WTC11 (cell line): ENCODE measurements at regions not wholly inside any gene's neighbourhood (a gene's known extent, or its start where the extent isn't known, plus 50 kb on each side); places are given as distances from the start of the nearest gene placed in this dataset.
A peak's percentile ranks its signal among the peaks of the same experiment; 100 is the strongest.

ENCODE experiments used
- ATAC-seq: fragments of 200-7000 bp; cut with Tn5 transposase; 2 replicates; pipeline ENCODE4 v1.10.0; 2021; ENCODE audit warnings: mild to moderate bottlenecking, moderate library complexity
- CTCF ChIA-PET: fragments of 300-600 bp; sonication (Branson Sonifier 250); formaldehyde crosslinking; loops from one replicate; lab custom pipeline; 2021; ENCODE audit warnings: antibody characterized with exemption; lab: Charles Lee
- POLR2A ChIA-PET: fragments of 350-600 bp; sonication (Branson Sonifier 250); formaldehyde crosslinking; loops from one replicate; lab custom pipeline; 2021; ENCODE audit warnings: antibody characterized with exemption; lab: Charles Lee
- DNase-seq: peaks from one replicate; pipeline ENCODE4 v3.0.0; 2021; ENCODE audit warnings: low spot score
- H3K27ac Mint-ChIP-seq: 2 replicates; pipeline ENCODE4 v1.8.0; 2021; ENCODE audit warnings: mixed read lengths
- H3K27me3 Mint-ChIP-seq: 2 replicates; pipeline ENCODE4 v1.8.0; 2021; ENCODE audit warnings: low read depth, mild to moderate bottlenecking, moderate library complexity, mixed read lengths
- H3K36me3 Mint-ChIP-seq: 2 replicates; pipeline ENCODE4 v1.8.0; 2021; ENCODE audit warnings: mixed read lengths
- H3K4me1 Mint-ChIP-seq: 2 replicates; pipeline ENCODE4 v1.8.0; 2022; ENCODE audit warnings: mixed read lengths
- H3K4me3 Mint-ChIP-seq: 2 replicates; pipeline ENCODE4 v1.8.0; 2021; ENCODE audit warnings: mild to moderate bottlenecking, moderate library complexity, mixed read lengths
- H3K9me3 Mint-ChIP-seq: 2 replicates; pipeline ENCODE4 v1.8.0; 2021; ENCODE audit warnings: mixed read lengths
- AR ChIP-seq: fragments of 250-450 bp; sonication (Bioruptor Pico); IDR thresholded peaks from 2 replicates; pipeline ENCODE4 v1.9.0; 2021; ENCODE audit warnings: mild to moderate bottlenecking
- ESRRA ChIP-seq: sonication (generic); formaldehyde crosslinking; IDR thresholded peaks from 2 replicates; pipeline ENCODE4 v1.8.1; 2022; ENCODE audit warnings: mild to moderate bottlenecking, missing genetic modification reagents, borderline replicate concordance
- ETV6 ChIP-seq: sonication (generic); formaldehyde crosslinking; IDR thresholded peaks from 2 replicates; pipeline ENCODE4 v1.8.1; 2022; ENCODE audit warnings: mild to moderate bottlenecking, missing genetic modification reagents
- FOXJ3 ChIP-seq: sonication (generic); formaldehyde crosslinking; IDR thresholded peaks from 2 replicates; pipeline ENCODE4 v1.9.0; 2021; ENCODE audit warnings: missing genetic modification reagents, mild to moderate bottlenecking, borderline replicate concordance
- GRHL2 ChIP-seq: fragments of 250-450 bp; sonication (Bioruptor Pico); IDR thresholded peaks from 2 replicates; pipeline ENCODE4 v1.8.0; 2022; ENCODE audit warnings: mild to moderate bottlenecking, moderate library complexity; ENCODE audit not compliant: insufficient replicate concordance, severe bottlenecking
- GTF2I ChIP-seq: fragments of 250-450 bp; sonication (Bioruptor Pico); conservative IDR thresholded peaks from 2 replicates; pipeline ENCODE4 v1.4.0; 2021; ENCODE audit warnings: mild to moderate bottlenecking
- NFATC4 ChIP-seq: fragments of 250-450 bp; sonication (Bioruptor Pico); IDR thresholded peaks from 2 replicates; pipeline ENCODE4 v1.9.0; 2021; ENCODE audit warnings: mild to moderate bottlenecking
- SMAD4 ChIP-seq: sonication (generic); formaldehyde crosslinking; IDR thresholded peaks from 2 replicates; pipeline ENCODE4 v1.8.0; 2022; ENCODE audit warnings: mild to moderate bottlenecking, missing genetic modification reagents
- USF2 ChIP-seq: sonication (generic); formaldehyde crosslinking; IDR thresholded peaks from 2 replicates; pipeline ENCODE4 v1.8.1; 2023; ENCODE audit warnings: mild to moderate bottlenecking, missing genetic modification reagents, moderate library complexity
- ZBTB21 ChIP-seq: sonication (generic); formaldehyde crosslinking; IDR thresholded peaks from 2 replicates; pipeline ENCODE4 v1.8.1; 2023; ENCODE audit warnings: mild to moderate bottlenecking, missing genetic modification reagents, borderline replicate concordance
- ZNF121 ChIP-seq: sonication (generic); formaldehyde crosslinking; IDR thresholded peaks from 2 replicates; pipeline ENCODE4 v1.8.0; 2023; ENCODE audit warnings: missing genetic modification reagents
- ZNF281 ChIP-seq: sonication (generic); formaldehyde crosslinking; IDR thresholded peaks from 2 replicates; pipeline ENCODE4 v1.8.0; 2023; ENCODE audit warnings: mild to moderate bottlenecking, missing genetic modification reagents
- ZNF317 ChIP-seq: sonication (generic); formaldehyde crosslinking; IDR thresholded peaks from 2 replicates; pipeline ENCODE4 v1.8.1; 2023; ENCODE audit warnings: low read depth, mild to moderate bottlenecking, moderate library complexity, missing genetic modification reagents, borderline replicate concordance
- ZNF416 ChIP-seq: fragments of 250-450 bp; sonication (Bioruptor Pico); IDR thresholded peaks from 2 replicates; pipeline ENCODE4 v1.9.0; 2021; ENCODE audit warnings: mild to moderate bottlenecking, inconsistent platforms
- TF ChIP-seq, protein P1 (sequence below): fragments of 250-450 bp; sonication (Bioruptor Pico); conservative IDR thresholded peaks from 2 replicates; pipeline ENCODE4 v1.9.0; 2021; ENCODE audit warnings: mild to moderate bottlenecking
- TF ChIP-seq, protein P2 (sequence below): sonication (generic); formaldehyde crosslinking; conservative IDR thresholded peaks from 2 replicates; pipeline ENCODE4 v1.8.1; 2023; ENCODE audit warnings: mild to moderate bottlenecking, low read depth, missing genetic modification reagents, moderate library complexity

- H3K9me3 Mint-ChIP-seq: peaks cover 24% of the 10 kb centered on the region
Measured at GRCh38 chr7:405489-406211, 114.0 kb downstream of the PDGFA start.

DNA sequence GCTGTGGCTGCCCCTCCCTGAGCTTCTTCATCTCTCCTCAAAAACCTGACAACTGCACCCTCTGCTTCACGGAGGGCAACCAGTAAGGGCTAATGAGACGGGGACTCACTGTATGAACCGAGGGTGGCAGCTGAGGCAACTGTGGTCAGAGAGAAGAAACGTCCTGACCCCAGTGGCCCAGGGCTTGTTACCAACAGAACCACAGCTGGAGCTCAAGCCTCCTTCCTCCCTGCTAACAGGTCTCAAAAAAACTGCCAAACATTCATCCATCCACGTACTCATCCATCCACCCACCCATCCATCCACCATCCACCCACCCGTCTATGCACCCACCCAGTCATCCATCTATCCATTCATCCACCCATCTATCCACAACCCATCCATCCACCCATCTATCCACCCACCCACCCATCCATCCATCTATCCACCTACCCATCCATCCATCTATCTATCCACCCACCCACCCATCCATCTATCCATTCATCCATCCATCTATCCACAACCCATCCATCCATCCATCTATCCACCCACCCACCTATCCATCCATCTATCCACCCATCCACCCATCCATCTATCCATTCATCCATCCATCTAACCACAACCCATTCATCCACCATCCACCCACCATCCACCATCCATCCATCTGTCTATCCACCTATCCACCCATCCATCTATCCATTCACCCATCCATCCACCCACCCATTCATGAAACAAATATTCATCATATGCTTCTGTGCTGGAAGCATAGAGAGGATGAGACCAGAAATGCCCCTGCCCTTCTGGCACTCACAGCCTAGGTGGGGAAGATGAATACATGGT lies 111.7 kb downstream of the PDGFA start:
- ChIA-PET CTCF (no interaction called here), POLR2A (no interaction called here)
- Mint-ChIP-seq H3K4me3 (no peak overlapping the region), H3K36me3 (no peaks in the 10 kb centered on the region), H3K27me3 (peaks cover 3% of the 10 kb centered on the region; the same call in 1 of the 2 replicates), H3K9me3 (peaks cover 10% of the 10 kb centered on the region; the same call in 1 of the 2 replicates), H3K4me1 (peaks cover 6% of the 10 kb centered on the region), H3K27ac (no peak overlapping the region)
- ATAC-seq (no peak), DNase-seq (peak; percentile 4)
- no peak for TF ChIP-seq ETV6
- no peak for TF ChIP-seq ZBTB21 (CRISPR knock-in tag)
- no peak for TF ChIP-seq NFATC4 (CRISPR knock-in tag)
- TF ChIP-seq, protein P1, sequence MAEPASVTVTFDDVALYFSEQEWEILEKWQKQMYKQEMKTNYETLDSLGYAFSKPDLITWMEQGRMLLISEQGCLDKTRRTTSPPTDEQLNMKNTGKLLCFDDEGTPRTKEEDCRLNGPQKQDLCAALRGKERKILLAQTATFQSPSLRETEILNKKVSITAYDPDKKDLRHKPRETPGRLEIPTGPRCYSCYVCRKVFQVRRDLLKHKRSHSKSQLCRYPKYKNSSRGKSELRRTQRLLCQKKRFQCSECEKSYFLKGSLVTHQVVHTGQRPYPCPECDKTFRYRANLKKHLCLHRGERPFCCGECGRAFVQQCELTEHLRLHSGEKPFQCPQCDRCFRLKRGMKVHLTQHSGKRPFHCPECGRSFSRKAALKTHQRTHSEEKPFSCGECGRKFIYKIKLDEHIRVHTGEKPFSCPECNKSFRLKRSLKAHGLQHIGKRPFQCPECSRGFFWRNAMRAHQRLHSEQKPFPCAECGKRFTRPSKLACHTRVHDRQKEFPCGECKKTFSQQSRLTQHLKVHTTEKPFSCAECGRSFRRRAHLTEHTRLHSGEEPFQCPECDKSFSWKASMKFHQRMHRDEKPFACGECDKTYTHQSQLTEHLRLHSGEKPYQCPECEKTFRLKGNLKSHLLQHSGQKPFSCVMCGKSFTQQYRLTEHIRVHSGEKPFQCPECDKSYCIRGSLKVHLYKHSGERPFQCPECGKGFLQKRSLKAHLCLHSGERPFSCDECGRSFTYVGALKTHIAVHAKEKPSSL (CRISPR knock-in tag): no peak
- TF ChIP-seq ZNF416 (CRISPR knock-in tag): no peak
- TF ChIP-seq ZNF121: no peak
- no peak for TF ChIP-seq AR
- no peak for TF ChIP-seq USF2 (CRISPR knock-in tag)
- TF ChIP-seq, protein P2, sequence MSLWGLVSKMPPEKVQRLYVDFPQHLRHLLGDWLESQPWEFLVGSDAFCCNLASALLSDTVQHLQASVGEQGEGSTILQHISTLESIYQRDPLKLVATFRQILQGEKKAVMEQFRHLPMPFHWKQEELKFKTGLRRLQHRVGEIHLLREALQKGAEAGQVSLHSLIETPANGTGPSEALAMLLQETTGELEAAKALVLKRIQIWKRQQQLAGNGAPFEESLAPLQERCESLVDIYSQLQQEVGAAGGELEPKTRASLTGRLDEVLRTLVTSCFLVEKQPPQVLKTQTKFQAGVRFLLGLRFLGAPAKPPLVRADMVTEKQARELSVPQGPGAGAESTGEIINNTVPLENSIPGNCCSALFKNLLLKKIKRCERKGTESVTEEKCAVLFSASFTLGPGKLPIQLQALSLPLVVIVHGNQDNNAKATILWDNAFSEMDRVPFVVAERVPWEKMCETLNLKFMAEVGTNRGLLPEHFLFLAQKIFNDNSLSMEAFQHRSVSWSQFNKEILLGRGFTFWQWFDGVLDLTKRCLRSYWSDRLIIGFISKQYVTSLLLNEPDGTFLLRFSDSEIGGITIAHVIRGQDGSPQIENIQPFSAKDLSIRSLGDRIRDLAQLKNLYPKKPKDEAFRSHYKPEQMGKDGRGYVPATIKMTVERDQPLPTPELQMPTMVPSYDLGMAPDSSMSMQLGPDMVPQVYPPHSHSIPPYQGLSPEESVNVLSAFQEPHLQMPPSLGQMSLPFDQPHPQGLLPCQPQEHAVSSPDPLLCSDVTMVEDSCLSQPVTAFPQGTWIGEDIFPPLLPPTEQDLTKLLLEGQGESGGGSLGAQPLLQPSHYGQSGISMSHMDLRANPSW (CRISPR knock-in tag): no peak

More at GRCh38 chr7:405489-406211, 114.0 kb downstream of the PDGFA start:
- H3K4me1 Mint-ChIP-seq: peaks cover 6% of the 10 kb centered on the region
- ChIA-PET CTCF (no interaction called here), POLR2A (no interaction called here)
- ATAC-seq (no peak), DNase-seq (no peak)
- no peak overlapping the region for H3K4me3 Mint-ChIP-seq
- no peak for TF ChIP-seq GTF2I
- no peak for TF ChIP-seq ESRRA (CRISPR knock-in tag)
- TF ChIP-seq ZNF416 (CRISPR knock-in tag): no peak
- TF ChIP-seq ZNF317: no peak
- no peak for TF ChIP-seq GRHL2 (CRISPR knock-in tag)
- TF ChIP-seq SMAD4 (CRISPR knock-in tag): no peak
- no peak for TF ChIP-seq ZNF281
- no peak for TF ChIP-seq FOXJ3 (CRISPR knock-in tag)
- no peak overlapping the region for H3K27ac Mint-ChIP-seq
- H3K36me3 Mint-ChIP-seq: peaks cover 5% of the 10 kb centered on the region; the same call in 1 of the 2 replicates
- H3K27me3 Mint-ChIP-seq: peaks cover 8% of the 10 kb centered on the region
